ENCODE measurements at regions not wholly inside any gene's neighbourhood (a gene's known extent, or its start where the extent isn't known, plus 50 kb on each side); places are given as distances from the start of the nearest gene placed in this dataset.

- TF ChIP-seq, protein P1, sequence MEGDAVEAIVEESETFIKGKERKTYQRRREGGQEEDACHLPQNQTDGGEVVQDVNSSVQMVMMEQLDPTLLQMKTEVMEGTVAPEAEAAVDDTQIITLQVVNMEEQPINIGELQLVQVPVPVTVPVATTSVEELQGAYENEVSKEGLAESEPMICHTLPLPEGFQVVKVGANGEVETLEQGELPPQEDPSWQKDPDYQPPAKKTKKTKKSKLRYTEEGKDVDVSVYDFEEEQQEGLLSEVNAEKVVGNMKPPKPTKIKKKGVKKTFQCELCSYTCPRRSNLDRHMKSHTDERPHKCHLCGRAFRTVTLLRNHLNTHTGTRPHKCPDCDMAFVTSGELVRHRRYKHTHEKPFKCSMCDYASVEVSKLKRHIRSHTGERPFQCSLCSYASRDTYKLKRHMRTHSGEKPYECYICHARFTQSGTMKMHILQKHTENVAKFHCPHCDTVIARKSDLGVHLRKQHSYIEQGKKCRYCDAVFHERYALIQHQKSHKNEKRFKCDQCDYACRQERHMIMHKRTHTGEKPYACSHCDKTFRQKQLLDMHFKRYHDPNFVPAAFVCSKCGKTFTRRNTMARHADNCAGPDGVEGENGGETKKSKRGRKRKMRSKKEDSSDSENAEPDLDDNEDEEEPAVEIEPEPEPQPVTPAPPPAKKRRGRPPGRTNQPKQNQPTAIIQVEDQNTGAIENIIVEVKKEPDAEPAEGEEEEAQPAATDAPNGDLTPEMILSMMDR (IDR thresholded peaks at IDR 0.05; ENCODE audit: low read depth, low read length, poor library complexity, severe bottlenecking): no peak
- TF ChIP-seq EZH2phosphoT487 (IDR thresholded peaks at IDR 0.05; ENCODE audit: borderline replicate concordance, low read length): no peak
Measured at GRCh38 chr6:14406614-14407331, 289.2 kb downstream of the CD83 start.
